Vagina (tissue), 2 donors: ENCODE measurements at regions not wholly inside any gene's neighbourhood (a gene's known extent, or its start where the extent isn't known, plus 50 kb on each side); places are given as distances from the start of the nearest gene placed in this dataset.

Experiments
- CTCF ChIP-seq, 3 experiments: fragments of 450-650 bp in 2 of 3; fragments of 200-600 bp in 1 of 3; sonication (generic) in 1 of 3; IDR thresholded peaks; one replicate each; pipeline ENCODE4 v1.5.1; 2017 to 2019; ENCODE audit warnings: antibody characterized with exemption in 3 of 3, mild to moderate bottlenecking in 2 of 3, moderate library complexity in 2 of 3
- POLR2A ChIP-seq, 2 donors: fragments of 450-650 bp; IDR thresholded peaks; one replicate each; pipeline ENCODE4 v1.6.1; 2017; ENCODE audit warnings: antibody characterized with exemption in 2 of 2, mild to moderate bottlenecking in 2 of 2, moderate library complexity in 2 of 2
- POLR2AphosphoS5 ChIP-seq, 2 donors: sonication (generic); formaldehyde crosslinking; IDR thresholded peaks; one replicate each; pipeline ENCODE4 v1.9.0; 2017; ENCODE audit warnings: antibody characterized with exemption in 2 of 2, mild to moderate bottlenecking in 2 of 2, low read depth in 1 of 2; ENCODE audit not compliant: insufficient read depth in 1 of 2

DNA sequence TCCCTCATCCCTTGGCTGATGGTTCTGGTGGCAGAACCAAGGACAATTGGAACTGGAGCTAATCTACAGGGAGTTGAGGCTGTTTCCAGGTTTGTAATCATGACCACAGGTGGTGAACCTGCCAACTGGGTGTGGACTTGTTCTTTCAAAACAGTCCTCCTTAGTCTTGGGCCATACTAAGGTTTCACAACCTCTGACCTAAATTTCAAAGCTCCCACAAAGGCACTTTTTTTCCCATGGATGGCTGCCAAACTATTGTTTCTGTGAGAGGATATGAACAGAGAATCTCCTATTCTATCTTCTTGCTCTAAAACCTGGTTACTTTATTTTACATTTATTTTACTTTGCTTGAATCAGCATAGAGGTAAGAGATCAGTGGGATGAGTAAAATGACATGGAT lies 106.5 kb upstream of the IZUMO3 start:
- TF ChIP-seq CTCF (IDR thresholded peaks at IDR 0.05) (no peak), POLR2A (IDR thresholded peaks at IDR 0.05) (no peak), POLR2AphosphoS5 (IDR thresholded peaks at IDR 0.05; ENCODE audit: insufficient read depth in 1 of 2, low read depth in 1 of 2) (no peak)
